Activated CD4-positive, alpha-beta memory T cell treated with anti-CD3 and anti-CD28 coated beads, Interleukin-2, amount 10 ng/mL, durations not matched to agents 7 days and 5 days (primary cell): ENCODE measurements at regions not wholly inside any gene's neighbourhood (a gene's known extent, or its start where the extent isn't known, plus 50 kb on each side); places are given as distances from the start of the nearest gene placed in this dataset.
"Not testable (repeated sequence)": the region's sequence is repeated elsewhere in the genome, so short reads cannot be mapped to it uniquely, and the experiment has no call there.

ENCODE experiments used
- CTCF ChIA-PET: fragments of 350-600 bp; sonication (Branson Sonifier 250); formaldehyde crosslinking; loops from one replicate; lab custom pipeline; 2021; ENCODE audit warnings: antibody characterized with exemption, inconsistent platforms; lab: Charles Lee
- POLR2A ChIA-PET: fragments of 350-600 bp; sonication (Branson Sonifier 250); formaldehyde crosslinking; loops from one replicate; lab custom pipeline; 2021; ENCODE audit warnings: antibody characterized with exemption; lab: Charles Lee
- DNase-seq: peaks from one replicate; pipeline ENCODE4 v3.0.0-alpha.2; 2020
- H3K27ac Mint-ChIP-seq: one replicate; pipeline ENCODE4 v1.8.0; 2021; ENCODE audit warnings: mild to moderate bottlenecking, mixed read lengths
- H3K27me3 Mint-ChIP-seq: one replicate; pipeline ENCODE4 v1.8.0; 2021; ENCODE audit warnings: mixed read lengths
- H3K36me3 Mint-ChIP-seq: one replicate; pipeline ENCODE4 v1.8.0; 2021; ENCODE audit warnings: low read depth, mixed read lengths
- H3K4me1 Mint-ChIP-seq: one replicate; pipeline ENCODE4 v1.8.0; 2021; ENCODE audit warnings: mixed read lengths
- H3K4me3 Mint-ChIP-seq: one replicate; pipeline ENCODE4 v1.8.0; 2021; ENCODE audit warnings: mild to moderate bottlenecking, mixed read lengths
- H3K9me3 Mint-ChIP-seq: one replicate; pipeline ENCODE4 v1.8.0; 2021; ENCODE audit warnings: mixed read lengths

- H3K9me3 Mint-ChIP-seq = peaks cover 23% of the 10 kb centered on the region
- no peaks in the 10 kb centered on the region for H3K4me1 Mint-ChIP-seq
- ChIA-PET POLR2A (no interaction called here), CTCF (no interaction called here)
- H3K36me3 Mint-ChIP-seq = no peaks in the 10 kb centered on the region
- no peak for DNase-seq
- no peak overlapping the region for H3K4me3 Mint-ChIP-seq
- H3K27ac Mint-ChIP-seq = no peak overlapping the region
- H3K27me3 Mint-ChIP-seq = no peaks in the 10 kb centered on the region
These were observed 714.7 kb upstream of the MBL2 start for GRCh38 chr10:53487019-53487983.

- POLR2A ChIA-PET = not testable (repeated sequence)
These were observed 712.8 kb upstream of the MBL2 start for GRCh38 chr10:53485422-53485821.

DNA sequence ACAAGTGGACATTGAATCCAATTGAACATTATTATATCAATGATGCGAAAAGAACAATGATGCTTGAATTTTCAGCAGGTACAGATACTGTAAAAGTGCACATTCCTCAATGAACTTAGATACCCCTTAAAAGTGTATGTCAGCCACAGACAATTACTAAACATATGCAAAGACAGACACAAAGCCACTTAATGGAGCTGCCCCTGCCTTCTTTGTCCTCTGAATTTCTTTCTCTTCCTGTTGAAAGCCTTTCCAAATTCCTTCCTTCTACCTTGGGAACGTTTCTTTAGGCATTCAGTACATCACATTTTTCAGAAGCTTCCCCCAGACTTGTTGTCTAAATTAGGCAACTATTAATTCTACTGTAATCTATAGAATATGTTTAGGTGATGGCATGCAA, 706.8 kb upstream of the MBL2 start:
- CTCF ChIA-PET = no interaction called here
- DNase-seq = no peak
- POLR2A ChIA-PET = no interaction called here

More at GRCh38 chr10:53485422-53485821, 712.8 kb upstream of the MBL2 start:
- peaks cover 19% of the 10 kb centered on the region for H3K9me3 Mint-ChIP-seq
- DNase-seq, CTCF ChIA-PET, H3K27me3 Mint-ChIP-seq, H3K36me3 Mint-ChIP-seq, H3K4me3 Mint-ChIP-seq, H3K27ac Mint-ChIP-seq, H3K4me1 Mint-ChIP-seq: not testable (repeated sequence)

GRCh38 chr10:53477313-53477675, 704.7 kb upstream of the MBL2 start:
- no peaks in the 10 kb centered on the region for H3K27me3 Mint-ChIP-seq
- H3K27ac Mint-ChIP-seq = no peak overlapping the region
- H3K4me1 Mint-ChIP-seq = no peaks in the 10 kb centered on the region
- H3K9me3 Mint-ChIP-seq = peaks cover 4% of the 10 kb centered on the region
- no peak overlapping the region for H3K4me3 Mint-ChIP-seq
- H3K36me3 Mint-ChIP-seq = no peaks in the 10 kb centered on the region
- ChIA-PET CTCF (no interaction called here), POLR2A (no interaction called here)
- no peak for DNase-seq

More for the DNA sequence above, 706.8 kb upstream of the MBL2 start:
- H3K27me3 Mint-ChIP-seq = no peaks in the 10 kb centered on the region
- H3K9me3 Mint-ChIP-seq = peaks cover 1% of the 10 kb centered on the region
- no peaks in the 10 kb centered on the region for H3K4me1 Mint-ChIP-seq
- no peak overlapping the region for H3K4me3 Mint-ChIP-seq
- H3K36me3 Mint-ChIP-seq = no peaks in the 10 kb centered on the region
- no peak overlapping the region for H3K27ac Mint-ChIP-seq

GRCh38 chr10:53476650-53477312, 704.2 kb upstream of the MBL2 start:
- Mint-ChIP-seq H3K4me1 (no peaks in the 10 kb centered on the region), H3K9me3 (peaks cover 4% of the 10 kb centered on the region), H3K27me3 (no peaks in the 10 kb centered on the region), H3K36me3 (no peaks in the 10 kb centered on the region), H3K27ac (no peak overlapping the region), H3K4me3 (no peak overlapping the region)
- DNase-seq = no peak
- ChIA-PET POLR2A (no interaction called here), CTCF (no interaction called here)

- H3K27ac Mint-ChIP-seq = no peak overlapping the region
- H3K27me3 Mint-ChIP-seq = no peaks in the 10 kb centered on the region
- POLR2A ChIA-PET = no interaction called here
- peaks cover 13% of the 10 kb centered on the region for H3K9me3 Mint-ChIP-seq
- no peaks in the 10 kb centered on the region for H3K4me1 Mint-ChIP-seq
- CTCF ChIA-PET = no interaction called here
- H3K4me3 Mint-ChIP-seq = no peak overlapping the region
- DNase-seq = no peak
- H3K36me3 Mint-ChIP-seq = no peaks in the 10 kb centered on the region
These were observed 696.8 kb upstream of the MBL2 start for GRCh38 chr10:53469383-53469782.

DNA sequence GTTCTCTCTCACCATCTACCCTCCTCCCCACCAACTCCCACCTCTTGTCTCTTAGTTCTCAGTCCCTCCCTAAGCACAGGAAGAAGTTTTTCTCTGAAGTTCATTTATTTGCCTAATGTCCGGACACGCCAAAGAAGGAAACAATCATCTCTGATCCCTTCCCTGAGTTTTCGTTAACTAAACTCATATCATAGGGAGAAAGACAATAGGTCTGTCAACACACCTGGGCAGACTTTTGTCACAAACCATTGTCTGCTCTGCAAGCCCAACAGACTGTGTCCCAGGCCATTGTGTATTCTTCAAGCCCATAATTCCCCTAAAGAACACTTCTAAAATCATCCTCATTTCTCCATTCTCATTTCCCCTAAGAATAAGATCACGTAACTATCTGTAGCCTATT, 691.0 kb upstream of the MBL2 start:
- H3K36me3 Mint-ChIP-seq = no peaks in the 10 kb centered on the region
- no peak for DNase-seq
- ChIA-PET CTCF (no interaction called here), POLR2A (no interaction called here)
- no peaks in the 10 kb centered on the region for H3K27me3 Mint-ChIP-seq
- H3K4me1 Mint-ChIP-seq = no peaks in the 10 kb centered on the region
- no peak overlapping the region for H3K4me3 Mint-ChIP-seq
- H3K9me3 Mint-ChIP-seq = peaks cover 16% of the 10 kb centered on the region
- no peak overlapping the region for H3K27ac Mint-ChIP-seq

DNA sequence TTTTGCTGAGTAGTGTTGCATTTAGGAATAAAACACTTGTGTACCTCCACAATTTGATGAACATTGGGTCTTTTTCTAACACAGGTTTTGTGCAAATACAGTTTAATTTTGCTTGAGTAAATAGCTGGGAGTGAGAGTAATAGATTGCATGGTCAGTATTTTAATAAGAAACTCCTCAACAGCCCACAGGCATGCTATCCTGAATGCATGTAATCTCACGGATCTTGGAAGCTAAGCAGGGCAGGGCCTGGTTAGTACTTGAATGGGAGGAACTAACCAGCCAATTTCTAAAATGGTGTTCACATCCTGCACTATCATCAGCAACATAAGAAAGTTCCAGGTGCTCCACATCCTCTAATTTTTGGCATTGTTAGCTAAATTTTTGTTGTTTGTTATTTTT, 685.4 kb upstream of the MBL2 start:
- Mint-ChIP-seq H3K4me3 (no peak overlapping the region), H3K4me1 (no peaks in the 10 kb centered on the region), H3K36me3 (no peaks in the 10 kb centered on the region), H3K27ac (no peak overlapping the region), H3K9me3 (peaks cover 4% of the 10 kb centered on the region), H3K27me3 (no peaks in the 10 kb centered on the region)
- DNase-seq = no peak
- CTCF ChIA-PET = no interaction called here
- POLR2A ChIA-PET = no interaction called here

GRCh38 chr10:53453196-53453595, 680.6 kb upstream of the MBL2 start:
- Mint-ChIP-seq H3K27me3 (no peaks in the 10 kb centered on the region), H3K27ac (no peak overlapping the region), H3K4me1 (no peaks in the 10 kb centered on the region), H3K9me3 (peaks cover 13% of the 10 kb centered on the region), H3K4me3 (no peak overlapping the region), H3K36me3 (no peaks in the 10 kb centered on the region)
- CTCF ChIA-PET = no interaction called here
- POLR2A ChIA-PET = no interaction called here
- DNase-seq = no peak

- ChIA-PET POLR2A (no interaction called here), CTCF (no interaction called here)
- H3K36me3 Mint-ChIP-seq = no peaks in the 10 kb centered on the region
- no peaks in the 10 kb centered on the region for H3K27me3 Mint-ChIP-seq
- no peaks in the 10 kb centered on the region for H3K4me1 Mint-ChIP-seq
- no peak overlapping the region for H3K4me3 Mint-ChIP-seq
- H3K27ac Mint-ChIP-seq = no peak overlapping the region
- no peak for DNase-seq
- H3K9me3 Mint-ChIP-seq = peaks cover 13% of the 10 kb centered on the region
These were observed 675.0 kb upstream of the MBL2 start for GRCh38 chr10:53447576-53447975.

DNA sequence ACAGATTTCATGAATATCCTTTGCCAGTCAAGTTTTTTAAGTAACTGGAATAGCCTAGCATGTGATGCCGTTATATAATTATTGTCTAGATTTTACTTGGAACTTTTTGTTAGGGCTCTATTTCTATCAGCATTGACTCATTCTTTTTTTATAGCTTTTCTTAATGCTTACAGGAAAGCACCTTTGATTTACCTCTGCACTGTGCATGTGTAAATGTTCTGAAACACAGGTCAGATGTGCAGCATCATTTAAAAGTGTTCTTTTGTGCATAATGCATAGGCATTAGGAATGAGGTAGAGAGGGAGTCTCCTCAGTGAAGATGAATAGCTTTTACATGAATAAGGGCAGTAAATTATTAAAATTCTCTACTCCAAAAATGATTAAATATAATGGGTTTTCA, 669.3 kb upstream of the MBL2 start:
- Mint-ChIP-seq H3K36me3 (no peaks in the 10 kb centered on the region), H3K9me3 (peaks cover 2% of the 10 kb centered on the region), H3K4me3 (no peak overlapping the region), H3K27ac (no peak overlapping the region), H3K27me3 (no peaks in the 10 kb centered on the region), H3K4me1 (no peaks in the 10 kb centered on the region)
- ChIA-PET CTCF (no interaction called here), POLR2A (no interaction called here)
- no peak for DNase-seq

DNA sequence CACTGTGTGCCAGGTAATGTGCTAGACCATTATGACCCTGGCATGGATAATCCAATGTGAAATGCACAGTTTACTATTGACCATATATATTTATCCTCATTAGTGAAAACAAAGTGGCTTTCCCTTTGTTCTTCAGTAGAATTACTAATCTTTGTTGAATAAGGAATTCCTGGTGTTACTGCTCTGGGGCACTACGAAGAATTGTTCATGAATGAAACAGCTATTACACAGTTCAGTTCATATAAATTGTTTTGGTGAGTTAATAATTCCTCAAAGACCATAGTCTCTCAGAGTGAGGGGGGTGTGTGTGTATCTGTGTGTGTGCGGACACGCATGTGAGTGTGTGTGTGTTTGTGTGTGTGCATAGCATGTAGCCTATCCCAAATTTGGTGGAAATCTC, 668.0 kb upstream of the MBL2 start:
- peaks cover 5% of the 10 kb centered on the region for H3K9me3 Mint-ChIP-seq
- ChIA-PET CTCF (no interaction called here), POLR2A (no interaction called here)
- no peaks in the 10 kb centered on the region for H3K27me3 Mint-ChIP-seq
- DNase-seq = no peak
- H3K27ac Mint-ChIP-seq = no peak overlapping the region
- H3K4me1 Mint-ChIP-seq = no peaks in the 10 kb centered on the region
- H3K4me3 Mint-ChIP-seq = no peak overlapping the region
- no peaks in the 10 kb centered on the region for H3K36me3 Mint-ChIP-seq

DNA sequence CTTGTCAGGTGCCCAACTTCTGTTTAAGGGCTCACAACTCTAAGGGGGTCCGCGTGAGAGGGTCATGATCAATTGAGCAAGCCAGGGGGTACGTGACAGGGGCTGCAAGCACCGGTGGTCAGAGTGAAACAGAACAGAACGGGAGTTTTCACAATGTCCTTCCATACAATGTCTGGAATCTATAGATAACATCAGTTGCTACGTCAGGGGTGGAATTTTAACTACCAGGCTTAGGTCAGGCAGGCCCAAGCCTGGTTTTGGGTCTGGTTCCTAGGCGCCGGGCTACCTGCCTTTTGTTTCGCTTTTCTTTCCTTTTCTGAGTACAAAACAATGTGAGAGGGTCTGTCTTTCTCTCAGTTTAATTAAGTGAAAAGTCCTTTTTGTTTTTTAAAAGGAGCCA, 666.5 kb upstream of the MBL2 start:
- DNase-seq, H3K4me3 Mint-ChIP-seq, H3K4me1 Mint-ChIP-seq, H3K27ac Mint-ChIP-seq, POLR2A ChIA-PET, CTCF ChIA-PET, H3K36me3 Mint-ChIP-seq, H3K27me3 Mint-ChIP-seq, H3K9me3 Mint-ChIP-seq: not testable (repeated sequence)

DNA sequence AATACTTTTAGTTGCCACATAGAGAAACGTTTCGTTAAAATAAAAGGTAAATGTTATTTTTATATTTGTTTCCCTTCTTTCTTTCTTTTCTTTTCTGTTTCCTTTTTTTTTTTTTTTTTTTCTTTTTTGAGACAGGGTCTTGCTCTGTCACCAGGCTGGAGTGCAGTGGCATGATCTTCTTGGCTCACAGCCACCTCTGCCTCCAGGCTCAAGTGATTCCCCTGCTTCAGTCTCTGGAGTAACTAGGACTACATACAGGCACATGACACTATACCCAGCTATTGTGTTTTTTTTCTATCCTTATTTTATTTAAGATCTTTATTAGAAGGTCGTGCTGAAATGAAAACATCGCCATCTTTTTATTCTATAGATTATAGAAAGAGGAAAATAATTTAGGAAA, 661.8 kb upstream of the MBL2 start:
- POLR2A ChIA-PET = no interaction called here
- no peak for DNase-seq
- no peak overlapping the region for H3K27ac Mint-ChIP-seq
- no peaks in the 10 kb centered on the region for H3K27me3 Mint-ChIP-seq
- CTCF ChIA-PET = no interaction called here
- no peak overlapping the region for H3K4me3 Mint-ChIP-seq
- H3K36me3 Mint-ChIP-seq = no peaks in the 10 kb centered on the region
- H3K4me1 Mint-ChIP-seq = no peaks in the 10 kb centered on the region
- peaks cover 9% of the 10 kb centered on the region for H3K9me3 Mint-ChIP-seq
